ENCODE measurements at regions not wholly inside any gene's neighbourhood (a gene's known extent, or its start where the extent isn't known, plus 50 kb on each side); places are given as distances from the start of the nearest gene placed in this dataset.

GRCh38 chr9:1115370-1115769, 65.2 kb downstream of the DMRT2 start:
- H3K27ac ChIP-seq (ENCODE audit: low read depth in 2 of 2, low read length in 1 of 2): no peak overlapping the region
- H3K4me2 ChIP-seq: no peak overlapping the region
- POLR2A ChIA-PET: no interaction called here
- no peaks in the 10 kb centered on the region for H3F3A ChIP-seq (replicated peaks; ENCODE audit: insufficient read depth)
- H3K4me3 ChIP-seq (ENCODE audit: low read depth in 2 of 2, low read length in 1 of 2): no peak overlapping the region
- WGBS (ENCODE audit: low lambda C conversion rate): 5% methylated on average over 3 of the region's 3 CpGs
- H3K79me2 ChIP-seq (ENCODE audit: insufficient read depth): no peaks in the 10 kb centered on the region
- no peak for DNase-seq
- H3K9ac ChIP-seq: no peak overlapping the region
- H3K4me1 ChIP-seq (ENCODE audit: control insufficient read depth in 1 of 2, insufficient read depth in 2 of 2, low read depth in 1 of 2, low read length in 1 of 2): no peaks in the 10 kb centered on the region
- no peaks in the 10 kb centered on the region for H3K9me2 ChIP-seq
- CTCF ChIA-PET: no interaction called here
- TF ChIP-seq RCOR1 (IDR thresholded peaks at IDR 0.05; ENCODE audit: low read length): no peak
- TF ChIP-seq TCF12 (IDR thresholded peaks at IDR 0.05): no peak
- TF ChIP-seq, protein P1, sequence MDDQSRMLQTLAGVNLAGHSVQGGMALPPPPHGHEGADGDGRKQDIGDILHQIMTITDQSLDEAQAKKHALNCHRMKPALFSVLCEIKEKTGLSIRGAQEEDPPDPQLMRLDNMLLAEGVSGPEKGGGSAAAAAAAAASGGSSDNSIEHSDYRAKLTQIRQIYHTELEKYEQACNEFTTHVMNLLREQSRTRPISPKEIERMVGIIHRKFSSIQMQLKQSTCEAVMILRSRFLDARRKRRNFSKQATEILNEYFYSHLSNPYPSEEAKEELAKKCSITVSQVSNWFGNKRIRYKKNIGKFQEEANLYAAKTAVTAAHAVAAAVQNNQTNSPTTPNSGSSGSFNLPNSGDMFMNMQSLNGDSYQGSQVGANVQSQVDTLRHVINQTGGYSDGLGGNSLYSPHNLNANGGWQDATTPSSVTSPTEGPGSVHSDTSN (IDR thresholded peaks at IDR 0.05): no peak
- no peak for TF ChIP-seq TAF1 (IDR thresholded peaks at IDR 0.05; ENCODE audit: borderline replicate concordance, low read depth, low read length)
- no peak for TF ChIP-seq REST (IDR thresholded peaks at IDR 0.05; ENCODE audit: low read depth, low read length)
- TF ChIP-seq YY1 (IDR thresholded peaks at IDR 0.05; ENCODE audit: low read depth): no peak
- no peak for TF ChIP-seq SMC3 (IDR thresholded peaks at IDR 0.05; ENCODE audit: low read depth, low read length)
- TF ChIP-seq USF1 (IDR thresholded peaks at IDR 0.05; ENCODE audit: borderline replicate concordance, low read depth): no peak
- TF ChIP-seq, protein P2, sequence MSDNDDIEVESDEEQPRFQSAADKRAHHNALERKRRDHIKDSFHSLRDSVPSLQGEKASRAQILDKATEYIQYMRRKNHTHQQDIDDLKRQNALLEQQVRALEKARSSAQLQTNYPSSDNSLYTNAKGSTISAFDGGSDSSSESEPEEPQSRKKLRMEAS (IDR thresholded peaks at IDR 0.05; ENCODE audit: low read depth): no peak
- TF ChIP-seq MXI1 (IDR thresholded peaks at IDR 0.05; ENCODE audit: low read depth, low read length): no peak
- TF ChIP-seq IRF3 (IDR thresholded peaks at IDR 0.05; ENCODE audit: low read depth, low read length): no peak
- no peak for TF ChIP-seq RFX5 (IDR thresholded peaks at IDR 0.05; ENCODE audit: low read length)
- TF ChIP-seq, protein P3, sequence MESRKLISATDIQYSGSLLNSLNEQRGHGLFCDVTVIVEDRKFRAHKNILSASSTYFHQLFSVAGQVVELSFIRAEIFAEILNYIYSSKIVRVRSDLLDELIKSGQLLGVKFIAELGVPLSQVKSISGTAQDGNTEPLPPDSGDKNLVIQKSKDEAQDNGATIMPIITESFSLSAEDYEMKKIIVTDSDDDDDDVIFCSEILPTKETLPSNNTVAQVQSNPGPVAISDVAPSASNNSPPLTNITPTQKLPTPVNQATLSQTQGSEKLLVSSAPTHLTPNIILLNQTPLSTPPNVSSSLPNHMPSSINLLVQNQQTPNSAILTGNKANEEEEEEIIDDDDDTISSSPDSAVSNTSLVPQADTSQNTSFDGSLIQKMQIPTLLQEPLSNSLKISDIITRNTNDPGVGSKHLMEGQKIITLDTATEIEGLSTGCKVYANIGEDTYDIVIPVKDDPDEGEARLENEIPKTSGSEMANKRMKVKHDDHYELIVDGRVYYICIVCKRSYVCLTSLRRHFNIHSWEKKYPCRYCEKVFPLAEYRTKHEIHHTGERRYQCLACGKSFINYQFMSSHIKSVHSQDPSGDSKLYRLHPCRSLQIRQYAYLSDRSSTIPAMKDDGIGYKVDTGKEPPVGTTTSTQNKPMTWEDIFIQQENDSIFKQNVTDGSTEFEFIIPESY (IDR thresholded peaks at IDR 0.05; ENCODE audit: borderline replicate concordance, low read depth): no peak
- TF ChIP-seq POLR2AphosphoS5 (IDR thresholded peaks at IDR 0.05; ENCODE audit: low read depth, low read length): no peak
- H3K9me3 ChIP-seq: no peaks in the 10 kb centered on the region
- no peak overlapping the region for H2AFZ ChIP-seq (ENCODE audit: low read depth)
- no peaks in the 10 kb centered on the region for H3K27me3 ChIP-seq (ENCODE audit: insufficient read depth)
- H4K20me1 ChIP-seq (ENCODE audit: insufficient read depth): no peaks in the 10 kb centered on the region
- H3K36me3 ChIP-seq (replicated peaks in 1 of 2; ENCODE audit: control insufficient read depth in 1 of 2, insufficient read depth in 2 of 2, low read length in 1 of 2): no peaks in the 10 kb centered on the region
